NCI-H82 (cell line): ENCODE measurements at regions not wholly inside any gene's neighbourhood (a gene's known extent, or its start where the extent isn't known, plus 50 kb on each side); places are given as distances from the start of the nearest gene placed in this dataset.
A peak's percentile ranks its signal among the peaks of the same experiment; 100 is the strongest.
"Not testable (repeated sequence)": the region's sequence is repeated elsewhere in the genome, so short reads cannot be mapped to it uniquely, and the experiment has no call there.

Experiments
- DNase-seq: peaks from one replicate; lab custom pipeline; 2025; lab: John Stamatoyannopoulos, UW

DNA sequence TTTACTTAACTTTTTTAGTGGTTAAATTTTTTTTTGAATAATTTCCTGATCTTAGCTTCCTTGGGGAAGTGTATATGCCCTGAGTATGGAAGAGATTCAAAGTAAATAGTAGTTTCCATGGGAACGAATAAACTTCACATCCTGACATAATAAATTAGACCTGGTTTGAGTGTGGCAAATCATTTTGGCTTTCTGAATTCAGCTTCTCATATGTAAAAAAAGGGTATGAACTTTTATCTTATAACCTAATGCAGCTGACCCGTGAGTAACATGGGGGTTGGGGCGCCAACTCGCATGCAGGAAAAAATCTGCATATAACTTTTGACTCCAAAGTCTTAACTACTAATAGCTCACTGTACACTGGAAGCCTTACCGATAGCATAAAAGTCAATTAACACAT is 736.8 kb upstream of the NCAM2 start:
- no peak for DNase-seq

DNA sequence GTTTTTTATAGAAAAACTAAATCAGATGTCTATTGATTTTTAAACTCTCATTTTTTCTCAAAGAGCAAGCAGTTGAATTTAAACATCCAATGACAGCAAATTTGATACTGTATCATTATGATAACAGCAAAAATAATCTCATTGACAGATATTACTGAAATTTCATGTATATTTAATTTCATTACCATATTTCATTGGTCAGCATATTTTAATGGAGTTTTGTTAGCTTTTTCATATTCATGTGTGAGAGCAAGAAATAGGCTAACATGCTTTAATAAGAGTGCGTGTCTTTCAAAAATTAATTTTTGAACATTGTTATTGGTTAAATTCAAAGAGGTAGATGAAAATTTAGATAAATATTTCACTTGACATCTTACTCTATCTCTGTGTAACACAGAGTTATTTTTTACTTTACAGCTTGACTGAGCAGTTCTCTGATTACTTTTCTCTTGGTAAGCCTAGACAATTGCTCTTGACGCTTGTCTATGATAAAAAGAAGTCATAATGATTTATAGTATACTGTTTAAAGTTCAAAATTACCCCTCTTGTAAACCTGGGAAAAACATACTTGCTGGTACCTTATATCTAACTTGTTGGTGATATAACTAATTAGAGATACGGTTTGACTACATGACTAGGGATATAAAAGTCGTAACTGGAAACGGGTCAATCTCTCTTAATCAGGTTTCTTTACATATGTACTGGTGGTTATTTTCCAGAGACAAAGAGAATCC is 732.3 kb upstream of the NCAM2 start:
- DNase-seq = no peak

- DNase-seq = no peak
Observed at GRCh38 chr21:20266441-20266710, 731.8 kb upstream of the NCAM2 start.

- no peak for DNase-seq
Observed at GRCh38 chr21:20270365-20271055, 727.7 kb upstream of the NCAM2 start.

- DNase-seq = no peak
Observed at GRCh38 chr21:20272791-20273362, 725.3 kb upstream of the NCAM2 start.

DNA sequence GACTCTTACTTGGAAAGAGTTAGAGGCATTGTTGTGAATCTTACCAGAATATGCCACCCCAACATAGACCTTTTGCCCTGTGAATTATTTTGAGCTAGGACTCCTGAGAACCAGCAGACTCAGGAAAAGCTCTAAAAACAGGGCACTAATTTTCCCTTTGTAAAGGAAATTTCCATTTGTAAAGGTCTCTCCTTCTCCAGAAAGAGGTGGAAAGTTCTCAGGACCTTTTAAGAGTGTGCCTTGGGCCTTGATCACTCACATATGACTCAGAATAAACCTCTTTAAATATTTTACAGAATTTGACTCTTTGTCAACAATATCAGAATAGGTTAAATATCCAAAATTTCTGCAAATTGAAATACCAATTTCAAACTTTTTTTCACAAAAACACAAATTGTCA is 721.8 kb upstream of the NCAM2 start:
- DNase-seq = no peak

DNA sequence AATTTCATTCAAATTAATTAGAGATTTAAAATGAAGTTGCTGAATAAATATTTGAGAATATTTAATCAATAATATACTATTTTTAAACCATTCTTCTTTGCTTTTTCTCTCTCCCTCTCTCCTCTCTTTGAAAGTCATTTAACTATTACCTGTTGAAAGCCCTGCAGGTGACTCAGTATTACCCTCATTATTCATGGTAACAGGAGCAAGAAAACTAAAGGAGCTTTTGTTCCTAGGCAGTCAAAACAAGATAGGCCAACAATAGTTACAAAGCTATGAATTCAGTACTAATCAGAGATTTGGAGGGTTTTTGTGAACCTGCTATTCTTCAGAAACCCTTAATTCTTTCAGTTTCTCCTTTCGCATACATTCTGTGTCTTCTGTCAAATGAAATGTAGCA is 721.3 kb upstream of the NCAM2 start:
- DNase-seq = no peak

DNA sequence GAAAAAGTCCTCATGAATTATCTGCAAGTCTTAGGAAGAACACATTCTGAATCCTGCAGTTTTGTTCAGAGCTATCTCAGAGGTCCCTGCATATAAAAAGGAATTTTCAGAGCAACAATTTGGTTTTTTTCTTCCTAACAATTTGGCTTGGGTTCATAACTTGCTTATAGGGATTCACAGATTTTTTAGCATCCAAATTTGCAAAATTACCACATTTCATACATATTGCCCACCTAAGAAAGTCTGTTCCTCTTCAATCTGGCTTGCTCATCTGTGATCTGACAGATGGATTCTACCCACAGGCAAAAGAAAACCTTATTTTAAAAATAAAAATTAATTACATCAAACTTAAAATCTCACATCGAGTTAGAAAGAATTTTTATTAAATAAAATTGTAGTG is 714.4 kb upstream of the NCAM2 start:
- DNase-seq = no peak

DNA sequence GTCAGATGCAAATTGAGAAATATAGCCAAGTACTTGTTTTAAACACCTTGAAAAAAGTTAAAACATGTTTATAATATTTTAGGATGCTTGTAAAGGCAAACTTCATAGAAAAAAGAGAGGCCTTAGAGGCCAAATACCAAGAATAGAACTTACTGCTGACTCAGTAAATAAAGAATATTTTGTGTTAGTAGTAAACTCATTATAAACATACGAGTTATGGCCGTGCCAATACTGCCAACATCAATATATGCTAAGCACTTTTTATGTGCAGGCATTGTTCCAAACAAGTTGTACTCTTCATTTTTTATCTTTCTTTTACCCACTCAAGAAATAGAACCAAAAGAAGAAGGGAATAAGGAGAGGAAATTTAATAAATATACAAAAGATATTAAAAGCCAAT is 705.9 kb upstream of the NCAM2 start:
- no peak for DNase-seq

GRCh38 chr21:20292854-20293253 is 705.4 kb upstream of the NCAM2 start:
- not testable (repeated sequence) for DNase-seq

- DNase-seq = peak; percentile 20
Observed at GRCh38 chr21:20301395-20301794, 696.8 kb upstream of the NCAM2 start.

GRCh38 chr21:20302084-20302483 is 696.1 kb upstream of the NCAM2 start:
- peak; percentile 34 for DNase-seq

- no peak for DNase-seq
Observed at GRCh38 chr21:20306836-20307235, 691.4 kb upstream of the NCAM2 start.

GRCh38 chr21:20308586-20309315 is 689.5 kb upstream of the NCAM2 start:
- DNase-seq = no peak

GRCh38 chr21:20311234-20311787 is 686.9 kb upstream of the NCAM2 start:
- no peak for DNase-seq

GRCh38 chr21:20313013-20313412 is 685.2 kb upstream of the NCAM2 start:
- no peak for DNase-seq

DNA sequence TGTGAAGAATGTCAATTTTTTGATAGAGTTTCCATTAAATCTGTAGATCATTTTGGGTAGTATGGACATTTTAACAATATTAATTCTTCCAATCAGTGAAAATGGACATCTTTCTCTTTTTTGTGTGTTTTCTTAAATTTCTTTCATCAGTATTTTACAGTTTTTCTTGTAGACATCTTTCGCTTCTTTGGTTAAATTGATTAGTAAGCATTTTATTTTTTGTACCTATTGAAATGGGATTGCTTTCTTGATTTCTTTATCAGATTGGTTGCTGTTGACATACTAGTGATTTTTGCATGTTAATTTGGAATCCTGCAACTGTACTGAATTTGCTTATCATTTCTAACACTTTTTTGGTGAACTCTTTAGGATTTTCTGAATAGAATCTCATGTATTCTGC is 683.2 kb upstream of the NCAM2 start:
- no peak for DNase-seq

DNA sequence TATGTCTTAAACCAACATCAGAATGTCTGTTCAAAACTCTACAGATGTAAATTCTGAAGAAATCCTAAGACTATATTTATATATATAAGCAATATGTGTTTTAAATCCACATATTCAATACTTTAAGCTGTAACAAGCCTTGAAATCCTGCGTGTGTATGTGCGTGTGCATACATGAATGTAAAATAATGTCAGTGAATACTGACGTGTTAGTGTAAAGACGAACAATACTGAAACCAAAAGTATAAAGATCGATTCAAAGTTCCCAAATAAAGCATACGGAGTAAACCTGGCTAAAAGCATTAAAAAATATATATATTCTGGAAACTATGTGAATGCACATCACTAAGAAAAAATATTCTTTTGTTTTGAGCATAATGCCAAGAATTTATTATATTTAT is 668.6 kb upstream of the NCAM2 start:
- DNase-seq = no peak

DNA sequence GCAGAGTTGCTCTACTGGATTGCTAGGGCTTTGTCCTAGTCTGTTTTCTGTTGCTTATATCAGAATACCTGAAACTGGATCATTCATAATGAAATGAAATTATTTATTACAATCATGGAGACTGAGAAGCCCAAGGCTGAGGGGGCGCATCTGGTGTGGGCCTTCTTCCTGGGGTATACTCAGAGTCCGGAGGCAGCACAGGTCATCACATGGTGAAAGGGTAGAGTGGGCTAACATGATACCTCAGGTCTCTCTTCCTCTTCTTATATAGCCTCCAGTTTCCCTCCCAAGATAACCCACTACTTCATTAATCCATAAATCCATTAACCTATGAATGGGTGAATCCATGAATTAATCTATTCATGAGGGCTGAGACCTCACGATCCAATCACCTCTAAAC is 667.6 kb upstream of the NCAM2 start:
- DNase-seq = no peak

DNA sequence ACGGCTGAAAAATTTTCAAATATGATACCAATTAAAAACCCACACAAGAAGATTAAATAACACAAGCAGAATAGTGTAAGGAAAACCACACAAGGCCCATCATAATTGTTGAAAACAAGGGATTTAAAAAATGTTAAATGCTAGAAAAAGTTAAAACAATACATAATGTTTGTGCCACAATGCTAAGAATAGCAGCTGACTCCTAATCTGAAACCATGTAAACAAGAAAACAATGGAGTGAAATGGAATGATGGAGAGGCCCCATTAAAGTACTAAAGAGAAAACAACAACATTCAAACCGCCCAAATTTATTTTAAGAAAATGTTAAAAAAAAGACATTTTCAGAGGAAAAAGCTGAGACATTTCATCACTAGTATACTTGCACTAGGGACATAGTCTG is 663.6 kb upstream of the NCAM2 start:
- DNase-seq = no peak

DNA sequence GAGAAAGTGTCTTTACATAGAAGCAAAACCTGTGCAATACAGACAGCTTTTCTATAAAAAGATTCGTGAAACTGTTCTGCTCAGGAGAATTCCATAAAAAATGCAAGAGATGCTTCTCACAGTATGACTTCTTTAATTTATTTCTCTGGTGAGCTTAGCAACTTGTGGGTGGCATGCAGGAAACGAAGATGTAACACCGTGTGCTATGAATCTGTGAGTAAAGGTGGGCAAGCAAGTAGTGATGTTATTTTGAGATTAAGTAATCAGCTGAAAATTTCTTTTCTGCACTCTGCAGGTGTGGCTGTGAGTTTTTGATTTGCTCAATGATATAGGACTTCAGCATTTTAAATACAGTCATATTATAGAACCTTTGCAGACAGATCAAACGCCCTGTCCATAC is 656.8 kb upstream of the NCAM2 start:
- DNase-seq = no peak

DNA sequence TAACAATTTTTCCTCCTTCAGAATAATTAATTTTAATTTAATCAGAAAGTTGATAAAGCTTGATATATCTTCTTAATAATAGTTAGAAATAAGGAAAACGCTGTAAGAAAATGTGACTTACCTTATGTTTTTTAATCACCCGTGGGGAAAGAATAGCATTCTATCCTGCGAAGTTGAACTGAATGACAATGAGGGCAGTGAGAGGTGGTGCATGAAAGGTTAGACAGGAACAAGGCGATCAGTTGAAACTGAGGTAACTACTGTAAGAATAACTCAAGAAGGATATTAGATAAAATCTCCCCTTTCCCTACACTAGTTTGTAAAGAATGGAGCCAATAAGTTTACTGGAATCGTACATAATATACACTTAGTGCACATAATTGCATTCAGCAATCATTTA is 655.0 kb upstream of the NCAM2 start:
- DNase-seq = no peak

GRCh38 chr21:20351138-20351537 is 647.1 kb upstream of the NCAM2 start:
- no peak for DNase-seq
